Endothelial cell of umbilical vein (primary cell): ENCODE measurements at regions not wholly inside any gene's neighbourhood (a gene's known extent, or its start where the extent isn't known, plus 50 kb on each side); places are given as distances from the start of the nearest gene placed in this dataset.

Source experiments
- BruUV-seq: library from RNA; stranded (reverse); fragments of 400-500 nt; replicated peaks from 2 replicates; lab custom pipeline; 2021; lab: Mats Ljungman, UMichigan
- CTCF ChIA-PET: fragments of 300-600, 350-600 bp; sonication (Branson Sonifier 250); formaldehyde crosslinking; loops from one replicate; lab custom pipeline; 2021; ENCODE audit warnings: antibody characterized with exemption, inconsistent platforms; lab: Charles Lee
- POLR2A ChIA-PET: fragments of 300-600, 350-600 bp; sonication (Branson Sonifier 250); formaldehyde crosslinking; loops from one replicate; lab custom pipeline; 2021; ENCODE audit warnings: antibody characterized with exemption, inconsistent platforms; lab: Charles Lee
- DNase-seq: peaks from one replicate; pipeline ENCODE4 v3.0.0-alpha.2; 2011; ENCODE audit warnings: low read depth, low spot score
- FAIRE-seq: peaks from 2 replicates; lab custom pipeline; 2011; peaks lifted over from hg19 to GRCh38; lab: Jason Lieb, UNC
- H2AFZ ChIP-seq: 2 replicates; pipeline ENCODE4 v1.6.0; 2012; ENCODE audit warnings: low read depth, low read length, control low read depth, inconsistent platforms
- H3K27ac ChIP-seq: 2 replicates; pipeline ENCODE4 v1.5.1; 2011; ENCODE audit warnings: low read depth, mild to moderate bottlenecking, control low read depth, low read length, moderate library complexity; ENCODE audit not compliant: insufficient read depth
- H3K27me3 ChIP-seq, 2 experiments: 2 replicates each; pipeline versions ENCODE4 v1.6.0 to v1.6.1; 2011; ENCODE audit warnings: low read length in 2 of 2, mixed read lengths in 1 of 2; ENCODE audit not compliant: control insufficient read depth in 2 of 2, insufficient read depth in 2 of 2
- H3K36me3 ChIP-seq, 2 experiments: 2 replicates in 1 of 2; 3 replicates in 1 of 2; pipeline ENCODE4 v1.5.1; 2011; ENCODE audit warnings: low read length in 2 of 2, mild to moderate bottlenecking in 1 of 2, moderate library complexity in 1 of 2; ENCODE audit not compliant: control insufficient read depth in 2 of 2, insufficient read depth in 2 of 2; ENCODE audit errors: extremely low read depth in 1 of 2
- H3K4me1 ChIP-seq: 3 replicates; pipeline ENCODE4 v1.5.1; 2011; ENCODE audit warnings: mild to moderate bottlenecking, low read length; ENCODE audit not compliant: control insufficient read depth, insufficient read depth; ENCODE audit errors: extremely low read depth
- H3K4me2 ChIP-seq: 2 replicates; pipeline ENCODE4 v1.6.1; 2011; ENCODE audit warnings: low read length, control low read depth, mixed read lengths; ENCODE audit not compliant: insufficient read depth
- H3K4me3 ChIP-seq, 3 experiments: fragments of 200-600 bp in 1 of 3; sonication (generic), shearing (Covaris generic) in 1 of 3; replicated peaks in 1 of 3; 2 replicates each; pipeline ENCODE4 v1.5.1; 2011 to 2016; ENCODE audit warnings: control low read depth in 3 of 3, low read length in 3 of 3, mild to moderate bottlenecking in 2 of 3, inconsistent platforms in 1 of 3, low read depth in 1 of 3, moderate library complexity in 1 of 3; ENCODE audit not compliant: insufficient read depth in 1 of 3
- H3K79me2 ChIP-seq: 2 replicates; pipeline ENCODE4 v1.6.0; 2012; ENCODE audit warnings: low read length, inconsistent platforms; ENCODE audit not compliant: control insufficient read depth, insufficient read depth
- H3K9ac ChIP-seq: replicated peaks from 2 replicates; pipeline ENCODE3; 2011; ENCODE audit warnings: low read length, control low read depth; ENCODE audit not compliant: insufficient read depth; ENCODE audit errors: extremely low read depth
- H3K9me1 ChIP-seq: replicated peaks from 3 replicates; pipeline ENCODE4 v1.6.0; 2011; ENCODE audit warnings: mild to moderate bottlenecking, low read length; ENCODE audit not compliant: control insufficient read depth, insufficient read depth; ENCODE audit errors: extremely low read depth
- H3K9me3 ChIP-seq: replicated peaks from 2 replicates; pipeline ENCODE4 v1.5.1; 2012; ENCODE audit warnings: low read length, inconsistent platforms; ENCODE audit not compliant: control insufficient read depth, insufficient read depth
- H4K20me1 ChIP-seq: replicated peaks from 2 replicates; pipeline ENCODE3; 2011; ENCODE audit warnings: mild to moderate bottlenecking, low read length; ENCODE audit not compliant: control insufficient read depth, insufficient read depth; ENCODE audit errors: extremely low read depth
- CTCF ChIP-seq, 2 donors: IDR thresholded peaks; 1 replicate in 1 of 2; 2 replicates in 1 of 2; pipeline ENCODE4 v1.5.1; 2011; ENCODE audit warnings: low read length in 2 of 2, mild to moderate bottlenecking in 2 of 2, moderate library complexity in 2 of 2, control low read depth in 1 of 2, inconsistent platforms in 1 of 2, low read depth in 1 of 2; ENCODE audit not compliant: insufficient read depth in 1 of 2; ENCODE audit errors: extremely low read depth in 1 of 2
- EZH2 ChIP-seq: IDR thresholded peaks from 2 replicates; pipeline ENCODE4 v1.6.1; 2012; ENCODE audit warnings: borderline replicate concordance, low read depth, mild to moderate bottlenecking, moderate library complexity, low read length, inconsistent platforms; ENCODE audit not compliant: severe bottlenecking
- FOS ChIP-seq: IDR thresholded peaks from 2 replicates; pipeline ENCODE4 v1.6.1; 2011; ENCODE audit warnings: mild to moderate bottlenecking, low read length, moderate library complexity, borderline replicate concordance; ENCODE audit not compliant: insufficient read depth
- GATA2 ChIP-seq: IDR thresholded peaks from 2 replicates; pipeline ENCODE4 v1.7.0; 2011; ENCODE audit warnings: low read depth, mild to moderate bottlenecking, moderate library complexity, mixed read lengths, low read length; ENCODE audit not compliant: insufficient read length, insufficient read depth
- JUN ChIP-seq: IDR thresholded peaks from 2 replicates; pipeline ENCODE4 v1.6.1; 2011; ENCODE audit warnings: borderline replicate concordance, low read depth; ENCODE audit not compliant: insufficient read length, insufficient read depth
- MYC ChIP-seq: IDR thresholded peaks from one replicate; pipeline ENCODE4 v1.6.1; 2011; ENCODE audit warnings: mild to moderate bottlenecking, low read depth, low read length
- POLR2A ChIP-seq: IDR thresholded peaks from 2 replicates; pipeline ENCODE4 v1.6.1; 2012; ENCODE audit warnings: low read depth, mild to moderate bottlenecking, control low read depth, low read length
- POLR2AphosphoS5 ChIP-seq: IDR thresholded peaks from 2 replicates; pipeline ENCODE4 v1.6.1; 2012; ENCODE audit warnings: low read depth, mild to moderate bottlenecking, control low read depth, low read length, moderate library complexity; ENCODE audit not compliant: insufficient read depth
- dilution Hi-C: fragments of 300-500 bp; cut with MboI; formaldehyde crosslinking; loops from one replicate; pipeline ENCODE4 v1.15.0; 2019; ENCODE audit warnings: low sequenced_read_pairs; ENCODE audit not compliant: extremely low pct_ligation_motif_present
- intact Hi-C: fragments of 100-400 bp; cut with micrococcal nuclease; formaldehyde crosslinking; loops from one replicate; pipeline ENCODE4 v1.10.0; 2022
- TF ChIP-seq, protein P1 (sequence below): IDR thresholded peaks from 2 replicates; pipeline ENCODE4 v1.6.1; 2011; ENCODE audit not compliant: insufficient read depth, insufficient read length

DNA sequence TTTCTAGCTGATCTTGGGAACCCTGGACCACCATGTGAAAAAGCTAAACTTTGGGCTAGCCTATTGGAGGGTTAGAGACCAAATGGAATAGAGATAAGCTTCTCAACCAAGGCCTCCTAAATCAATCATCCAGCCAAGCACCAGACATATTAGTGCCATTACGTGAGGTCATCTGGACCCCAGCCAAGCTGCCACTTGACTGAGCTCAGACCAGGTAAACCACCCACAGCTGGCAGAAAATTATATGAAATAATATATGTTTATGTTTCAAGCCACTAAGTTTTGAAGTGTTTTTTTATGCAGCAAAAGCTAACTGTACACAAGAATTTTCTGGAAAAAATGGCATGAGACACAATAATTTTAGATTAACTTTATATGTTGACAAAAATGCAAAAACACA is 82.6 kb upstream of the PCGF5 start:
- Histone ChIP-seq H3K4me1 (no peaks in the 10 kb centered on the region), H3K4me3 (no peak overlapping the region), H4K20me1 (no peaks in the 10 kb centered on the region), H3K27me3 (peaks cover 0 to 3% of the 10 kb centered on the region in 2 experiments), H3K9ac (no peak overlapping the region), H3K9me3 (no peaks in the 10 kb centered on the region), H3K9me1 (no peaks in the 10 kb centered on the region), H3K79me2 (no peaks in the 10 kb centered on the region), H2AFZ (no peak overlapping the region), H3K4me2 (no peak overlapping the region), H3K27ac (no peak overlapping the region), H3K36me3 (no peaks in the 10 kb centered on the region)
- dilution Hi-C loops (no loop called here), intact Hi-C loops (no loop called here)
- no peak for DNase-seq
- ChIA-PET CTCF (no interaction called here), POLR2A (no interaction called here)
- TF ChIP-seq MYC (no peak), JUN (no peak), POLR2AphosphoS5 (no peak), GATA2 (no peak), POLR2A (no peak), CTCF (IDR thresholded peaks at IDR 0.05; ENCODE audit: extremely low read depth in 1 of 2, insufficient read depth in 1 of 2, low read depth in 1 of 2, low read length in 2 of 2) (no peak), FOS (no peak), EZH2 (no peak)
- TF ChIP-seq, protein P1, sequence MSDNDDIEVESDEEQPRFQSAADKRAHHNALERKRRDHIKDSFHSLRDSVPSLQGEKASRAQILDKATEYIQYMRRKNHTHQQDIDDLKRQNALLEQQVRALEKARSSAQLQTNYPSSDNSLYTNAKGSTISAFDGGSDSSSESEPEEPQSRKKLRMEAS: no peak
- no TSS peak for BruUV-seq
- no peak for FAIRE-seq
